ENCODE measurements at regions not wholly inside any gene's neighbourhood (a gene's known extent, or its start where the extent isn't known, plus 50 kb on each side); places are given as distances from the start of the nearest gene placed in this dataset.

DNA sequence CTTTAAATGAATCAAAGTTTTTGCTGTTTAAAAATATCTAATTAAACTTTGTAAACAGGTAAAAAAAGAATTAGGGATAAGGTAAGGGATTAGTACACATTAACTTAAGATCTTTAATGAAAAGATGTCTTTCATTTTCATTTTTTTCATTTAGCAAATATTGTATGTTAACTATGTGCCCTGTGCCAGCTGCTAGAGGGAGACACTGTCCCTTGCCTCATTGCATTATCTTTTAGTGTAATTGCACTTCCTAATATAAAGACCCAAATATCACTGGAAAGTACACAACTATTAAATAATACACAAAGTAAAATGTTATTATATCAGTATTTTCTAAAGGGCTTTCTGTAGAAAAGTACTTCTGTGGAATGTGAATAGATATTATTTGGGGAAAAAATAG lies 102.7 kb downstream of the GPR37 start:
- no peak for TF ChIP-seq POLR2A (IDR thresholded peaks at IDR 0.05; ENCODE audit: low read depth, low read length)
- no peak for TF ChIP-seq POLR2AphosphoS5 (IDR thresholded peaks at IDR 0.05; ENCODE audit: low read depth, low read length)
- TF ChIP-seq TAF1 (IDR thresholded peaks at IDR 0.05; ENCODE audit: low read depth, low read length): no peak
